Posterior cingulate gyrus (tissue), 11 donors: ENCODE measurements at regions not wholly inside any gene's neighbourhood (a gene's known extent, or its start where the extent isn't known, plus 50 kb on each side); places are given as distances from the start of the nearest gene placed in this dataset.
"Not testable (repeated sequence)": the region's sequence is repeated elsewhere in the genome, so short reads cannot be mapped to it uniquely, and the experiment has no call there.

ENCODE experiments used
- DNase-seq, 10 donors: peaks; one replicate each; pipeline versions ENCODE4 v3.0.0 to v3.0.0-alpha.2; 2020 to 2021; ENCODE audit warnings: mixed read lengths in 3 of 10
- intact Hi-C: fragments of 100-400 bp; cut with DNase I; formaldehyde crosslinking; loops from one replicate; pipeline ENCODE4 v1.15.1; 2023

DNA sequence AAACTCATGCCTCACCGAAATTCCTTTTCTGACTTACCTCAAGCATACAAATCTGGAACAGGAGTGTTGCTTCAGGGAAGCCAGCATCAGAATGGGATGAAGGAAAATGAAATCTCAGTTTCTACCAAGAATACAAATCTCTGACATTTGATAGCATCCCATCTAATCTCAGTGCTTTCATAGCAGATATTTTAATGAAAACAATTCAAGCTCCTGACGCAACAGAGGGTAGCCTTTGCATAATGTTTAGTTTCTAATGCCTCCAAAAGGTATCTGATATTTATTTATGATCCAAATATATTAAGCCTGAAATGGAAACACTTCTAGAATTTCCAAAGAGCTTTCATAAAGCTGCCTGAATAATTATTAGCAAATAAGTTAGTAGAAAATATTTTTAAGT lies 251.4 kb downstream of the DEPDC1B start:
- intact Hi-C loops: no loop called here
- DNase-seq: no peak

DNA sequence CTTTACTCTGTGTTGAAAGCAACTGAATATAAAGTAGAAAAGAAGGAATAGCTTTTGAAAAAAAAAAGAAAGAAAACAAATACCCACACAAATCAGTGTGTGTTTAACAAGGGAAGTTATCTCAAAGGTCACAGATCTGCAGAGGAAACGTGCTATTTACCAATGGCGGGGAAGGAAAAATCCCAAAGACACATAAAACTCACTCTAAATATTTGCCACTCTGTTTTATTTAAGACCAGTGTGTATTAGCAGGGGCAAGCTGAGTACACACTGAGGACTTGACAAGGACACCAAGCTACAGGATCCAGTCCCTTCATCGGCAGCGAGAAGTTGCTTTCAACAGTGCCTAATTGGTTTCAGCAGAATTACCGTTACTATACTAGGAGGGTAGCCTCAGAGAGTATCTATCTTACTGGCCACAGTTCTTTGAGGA lies 252.5 kb downstream of the DEPDC1B start:
- intact Hi-C loops: no loop called here
- DNase-seq: no peak

DNA sequence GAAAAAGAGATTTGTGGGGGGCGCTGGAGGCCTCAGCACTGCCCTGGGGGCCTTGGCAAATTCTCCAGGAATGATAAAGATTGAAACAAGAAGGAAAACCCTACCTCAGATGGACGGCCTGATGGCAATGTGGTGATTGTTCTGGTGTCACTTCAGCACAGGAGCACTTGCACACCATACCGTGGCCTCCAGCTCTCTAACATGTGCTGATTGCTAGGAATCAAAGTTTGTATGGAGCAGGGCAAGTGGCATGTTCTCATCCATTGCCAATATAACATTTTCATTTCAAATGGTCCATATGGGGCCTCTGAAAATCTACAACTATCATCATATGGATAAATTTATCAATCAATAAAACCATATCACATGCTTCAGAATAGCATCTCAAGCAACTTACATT lies 253.0 kb downstream of the DEPDC1B start:
- no peak for DNase-seq
- intact Hi-C loops: no loop called here

DNA sequence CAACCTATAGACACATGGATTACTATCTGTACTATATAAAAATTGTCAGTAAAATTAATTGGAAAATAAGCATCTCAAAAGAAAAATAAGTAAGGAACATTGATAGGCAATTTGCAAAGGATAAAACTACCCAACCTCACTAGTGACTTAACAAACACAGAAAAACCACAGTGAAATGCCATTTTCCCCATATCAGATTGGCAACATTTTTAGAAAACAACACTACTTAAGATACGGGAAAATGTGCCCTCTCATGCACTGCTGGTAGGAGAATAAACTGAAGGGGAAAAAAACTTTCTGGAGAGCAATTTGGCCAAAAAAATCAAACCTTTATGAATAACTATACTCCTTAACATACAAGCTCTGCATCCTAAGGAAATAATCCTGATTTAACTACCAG lies 254.0 kb downstream of the DEPDC1B start:
- intact Hi-C loops: no loop called here
- no peak for DNase-seq

DNA sequence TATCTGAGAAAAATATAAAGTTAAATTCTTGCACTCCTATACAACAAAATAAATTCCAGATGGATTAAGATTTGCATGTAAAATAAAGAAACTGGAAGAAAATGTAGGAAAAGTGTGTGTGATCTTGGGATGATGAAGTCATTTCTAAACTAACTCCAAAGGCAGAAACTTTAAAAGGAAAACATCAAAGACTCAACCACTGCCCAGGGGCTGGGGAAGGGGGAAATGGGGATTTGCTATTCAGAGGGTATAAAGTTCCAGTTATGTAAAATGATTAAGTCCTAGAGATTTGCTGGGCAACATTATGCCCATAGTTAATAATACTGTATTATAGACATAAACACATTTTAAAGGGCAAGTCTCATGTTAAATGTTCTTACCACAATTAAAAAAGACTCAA lies 254.5 kb downstream of the DEPDC1B start:
- DNase-seq: no peak
- intact Hi-C loops: no loop called here

DNA sequence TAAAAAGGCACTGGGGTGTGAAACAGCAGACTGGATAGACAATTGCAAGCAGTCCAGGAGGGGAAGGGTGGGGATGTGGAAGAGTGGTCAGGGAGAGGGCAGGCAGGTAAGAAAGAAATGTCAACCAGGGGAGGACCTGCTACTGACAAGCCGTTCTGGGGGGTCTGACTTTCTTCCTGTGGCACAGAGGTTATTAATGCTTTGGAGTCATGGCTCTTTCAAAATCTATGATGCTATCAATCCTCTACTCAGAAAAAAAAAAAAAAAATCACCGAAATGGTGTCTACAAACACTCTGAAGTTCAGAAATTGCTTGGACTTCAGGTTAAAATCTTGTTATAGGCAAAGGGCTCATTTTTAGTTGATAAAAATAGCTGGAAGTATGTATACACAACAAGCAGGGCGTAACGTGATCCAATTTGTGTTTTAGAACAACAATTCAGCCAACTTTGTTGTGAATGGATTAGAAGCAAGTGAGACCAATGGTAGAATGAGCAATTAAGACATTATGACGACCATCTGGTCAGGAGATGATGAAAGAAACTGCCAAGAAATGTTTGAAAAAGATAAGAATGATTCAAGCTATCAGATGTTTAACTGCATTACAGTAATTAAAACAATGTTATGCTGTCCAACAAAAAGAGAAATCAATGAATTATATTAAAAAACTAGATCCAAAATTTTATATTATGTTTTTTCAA lies 255.2 kb downstream of the DEPDC1B start:
- no peak for DNase-seq
- intact Hi-C loops: no loop called here

DNA sequence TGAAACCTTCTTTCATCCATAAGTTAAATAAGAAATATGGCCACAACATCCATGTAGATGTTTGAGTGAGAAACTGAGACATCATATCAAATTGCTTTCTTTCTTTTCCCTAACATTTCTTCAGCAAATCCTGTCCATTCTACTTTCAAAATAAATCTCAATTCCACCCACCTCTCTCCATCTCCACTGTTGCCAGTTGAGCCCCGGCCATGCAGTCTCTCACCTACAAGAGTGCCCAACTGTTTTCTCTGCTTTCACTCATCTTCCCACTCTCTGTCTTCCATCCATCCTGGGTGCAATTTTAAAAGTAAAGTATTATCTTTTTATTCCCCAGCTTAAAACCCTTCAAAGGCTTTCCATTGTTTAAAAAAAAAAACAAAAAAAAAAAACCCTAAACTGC lies 260.4 kb downstream of the DEPDC1B start:
- intact Hi-C loops: no loop called here
- peak in 5 of 10 donors; percentile 9 to 82 (median 41) for DNase-seq

DNA sequence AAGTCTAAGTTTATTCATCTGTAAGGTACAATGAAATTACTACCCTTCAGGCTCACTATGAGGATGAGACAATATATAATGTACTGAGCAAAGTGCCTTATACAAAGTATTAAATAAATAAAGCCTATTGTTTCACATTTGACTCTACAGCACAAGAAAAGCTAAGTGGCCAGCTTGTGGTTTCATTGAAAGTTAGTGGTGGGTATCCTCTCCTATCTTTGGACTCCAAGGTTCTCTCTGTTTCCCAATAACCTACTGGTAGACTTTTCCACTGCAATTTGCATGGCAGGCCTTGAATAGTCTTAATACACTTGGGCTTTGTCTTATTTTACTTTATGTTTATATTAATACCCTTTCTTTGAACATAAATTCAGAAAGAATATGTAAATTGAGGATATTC lies 262.7 kb downstream of the DEPDC1B start:
- intact Hi-C loops: no loop called here
- no peak for DNase-seq

DNA sequence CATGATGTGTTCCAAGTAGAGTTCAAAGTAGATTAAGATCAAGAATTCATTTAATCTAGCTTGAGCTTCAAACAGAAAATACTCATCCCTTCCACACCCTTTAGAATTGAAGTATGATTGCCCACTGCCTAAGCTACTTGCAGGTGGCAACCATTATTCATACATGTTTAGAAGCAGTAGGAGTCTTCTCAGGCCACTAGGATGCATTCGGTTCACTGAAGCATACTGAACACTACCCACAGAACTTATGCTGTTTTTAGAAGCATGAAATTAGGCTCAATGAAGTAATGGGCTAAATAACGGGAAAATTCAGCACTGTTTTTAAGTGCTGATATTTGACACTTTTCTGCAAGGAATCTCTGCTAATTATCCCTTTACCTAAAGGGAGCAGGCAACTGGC lies 263.4 kb downstream of the DEPDC1B start:
- intact Hi-C loops: no loop called here
- DNase-seq: no peak

DNA sequence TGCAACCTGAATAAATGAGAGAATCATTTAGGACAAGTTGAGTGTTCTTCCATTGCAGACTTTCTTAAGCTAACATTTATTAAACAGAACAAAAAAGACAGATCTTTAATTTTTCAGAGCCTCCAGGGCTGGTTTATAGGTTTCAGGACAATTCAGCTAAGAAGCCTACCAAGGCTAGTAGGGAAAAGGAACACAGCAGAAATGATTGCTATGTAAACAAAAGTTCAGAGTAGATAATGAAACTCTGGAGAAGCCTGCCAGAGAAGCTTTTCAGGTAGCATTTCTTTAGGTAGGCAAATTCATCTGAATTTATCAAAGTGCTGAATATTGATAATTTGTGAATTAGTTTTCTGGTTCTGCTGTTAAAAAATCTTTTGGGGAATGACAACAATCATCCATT lies 264.2 kb downstream of the DEPDC1B start:
- intact Hi-C loops: no loop called here
- no peak for DNase-seq

DNA sequence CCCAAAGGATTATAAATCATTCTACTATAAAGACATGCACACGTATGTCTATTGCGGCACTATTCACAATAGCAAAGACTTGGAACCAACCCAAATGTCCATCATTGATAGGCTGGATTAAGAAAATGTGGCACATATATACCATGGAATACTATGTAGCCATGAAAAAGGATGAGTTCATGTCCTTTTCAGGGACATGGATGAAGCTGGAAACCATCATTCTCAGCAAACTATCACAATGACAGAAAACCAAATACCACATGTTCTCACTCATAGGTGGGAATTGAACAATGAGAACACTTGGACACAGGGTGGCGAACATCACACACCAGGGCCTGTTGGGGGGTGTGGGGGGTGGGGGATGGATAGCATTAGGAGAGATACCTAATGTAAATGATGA lies 273.8 kb downstream of the DEPDC1B start:
- DNase-seq, intact Hi-C loops: not testable (repeated sequence)

DNA sequence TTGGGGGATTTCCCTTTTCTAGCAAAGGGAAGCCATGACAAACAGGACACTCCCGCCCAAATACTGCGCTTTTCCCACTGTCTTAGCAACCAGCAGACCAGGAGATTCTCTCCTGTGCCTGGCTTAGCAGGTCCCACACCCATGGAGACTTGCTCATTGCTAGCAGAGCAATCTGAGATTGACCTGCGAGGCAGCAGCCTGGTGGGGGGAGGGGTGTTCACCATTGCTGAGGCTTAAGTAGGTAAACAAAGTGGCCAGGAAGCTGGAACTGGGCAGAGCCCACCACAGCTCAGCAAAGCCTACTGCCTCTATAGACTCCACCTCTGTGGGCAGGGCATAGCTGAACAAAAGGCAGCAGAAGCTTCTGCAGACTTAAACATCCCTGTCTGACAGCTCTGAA lies 279.2 kb downstream of the DEPDC1B start:
- intact Hi-C loops, DNase-seq: not testable (repeated sequence)

DNA sequence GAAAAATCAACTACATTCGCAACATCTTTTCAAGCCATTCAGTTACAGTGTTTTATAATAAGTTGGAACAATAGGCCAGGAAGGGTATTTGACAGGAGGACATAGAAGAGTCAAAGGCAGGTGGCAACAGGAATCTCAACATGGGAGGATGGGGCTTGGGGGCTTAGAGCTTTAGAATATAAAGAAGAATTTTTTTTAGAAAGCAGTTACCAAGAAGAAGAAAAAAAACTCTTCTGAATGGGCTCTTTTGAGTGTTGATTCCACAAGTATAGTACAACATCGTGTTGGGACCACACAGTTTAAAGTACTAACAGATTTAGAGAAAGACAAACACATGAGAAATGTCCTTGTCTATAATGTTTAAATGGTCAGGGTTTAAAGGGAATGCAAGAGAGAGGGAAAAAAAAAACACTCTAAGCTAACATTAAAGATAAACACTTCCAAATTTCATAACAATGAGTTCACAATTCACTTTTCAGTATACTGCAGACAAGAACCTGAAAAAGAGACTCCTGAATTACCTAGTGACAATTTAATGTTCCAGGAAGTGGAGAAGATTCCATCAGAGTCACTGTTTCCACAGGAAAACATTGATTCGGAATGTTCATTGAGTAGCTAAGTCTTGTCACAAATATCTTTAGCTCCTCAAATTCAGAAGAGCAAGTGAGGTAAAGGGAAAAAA lies 282.3 kb downstream of the DEPDC1B start:
- DNase-seq: no peak
- intact Hi-C loops: no loop called here

DNA sequence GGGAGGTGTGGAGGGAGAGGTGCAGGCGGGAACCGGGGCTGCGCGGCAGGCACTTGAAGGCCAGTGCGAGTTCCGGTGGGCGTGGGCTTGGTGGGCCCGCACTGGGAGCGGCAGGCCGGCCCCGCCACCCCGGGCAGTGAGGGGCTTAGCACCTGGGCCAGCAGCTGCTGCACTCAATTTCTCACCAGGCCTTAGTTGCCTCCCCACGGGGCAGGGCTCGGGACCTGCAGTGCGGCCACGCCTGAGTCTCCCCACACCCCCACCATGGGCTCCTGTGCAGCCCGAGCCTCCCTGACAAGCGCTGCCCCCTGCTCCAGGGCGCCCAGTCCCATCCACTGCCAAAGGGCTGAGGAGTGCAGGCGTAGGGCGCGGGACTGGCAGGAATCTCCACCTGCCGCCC lies 284.5 kb downstream of the DEPDC1B start:
- intact Hi-C loops: no loop called here
- DNase-seq: peak in 2 of 10 donors; percentile 76 to 77

DNA sequence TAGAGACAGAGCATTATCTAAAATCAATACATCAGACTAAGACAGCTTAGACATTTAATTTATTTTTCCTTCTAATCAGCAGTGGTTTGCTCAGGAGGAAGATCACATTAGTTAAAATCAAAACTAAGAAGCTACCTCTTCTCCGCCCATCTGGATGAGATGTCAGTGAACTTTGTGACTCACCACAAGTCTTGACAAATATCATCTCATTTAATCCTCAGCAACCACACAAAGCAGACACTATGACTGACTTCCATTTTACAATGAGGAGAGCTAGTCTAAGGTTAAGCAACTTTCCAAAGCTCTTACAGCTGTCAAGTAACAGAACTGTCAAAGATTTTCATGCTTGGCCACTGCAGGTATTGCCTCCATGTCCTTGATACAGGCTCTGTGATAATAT lies 289.5 kb downstream of the DEPDC1B start:
- intact Hi-C loops: no loop called here
- DNase-seq: no peak

DNA sequence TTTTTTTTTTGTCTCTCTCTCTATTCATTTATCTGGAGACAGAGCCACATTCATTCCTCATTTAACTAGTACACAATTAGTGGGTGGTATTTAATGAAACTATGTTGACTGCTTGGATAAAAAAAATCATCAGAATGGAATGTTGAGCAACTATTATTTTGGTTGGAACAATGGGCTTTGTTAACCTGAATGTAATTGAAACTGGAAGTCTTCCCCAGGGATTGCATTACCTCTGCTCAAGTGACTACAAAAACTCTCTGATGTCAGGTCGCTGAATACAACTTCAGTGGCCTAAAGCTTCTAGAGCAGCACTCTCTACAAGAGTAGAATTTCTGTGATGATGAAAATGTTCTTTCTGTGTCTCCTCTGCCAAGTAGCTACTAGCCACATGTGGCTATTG lies 295.8 kb downstream of the DEPDC1B start:
- DNase-seq: no peak
- intact Hi-C loops: no loop called here

DNA sequence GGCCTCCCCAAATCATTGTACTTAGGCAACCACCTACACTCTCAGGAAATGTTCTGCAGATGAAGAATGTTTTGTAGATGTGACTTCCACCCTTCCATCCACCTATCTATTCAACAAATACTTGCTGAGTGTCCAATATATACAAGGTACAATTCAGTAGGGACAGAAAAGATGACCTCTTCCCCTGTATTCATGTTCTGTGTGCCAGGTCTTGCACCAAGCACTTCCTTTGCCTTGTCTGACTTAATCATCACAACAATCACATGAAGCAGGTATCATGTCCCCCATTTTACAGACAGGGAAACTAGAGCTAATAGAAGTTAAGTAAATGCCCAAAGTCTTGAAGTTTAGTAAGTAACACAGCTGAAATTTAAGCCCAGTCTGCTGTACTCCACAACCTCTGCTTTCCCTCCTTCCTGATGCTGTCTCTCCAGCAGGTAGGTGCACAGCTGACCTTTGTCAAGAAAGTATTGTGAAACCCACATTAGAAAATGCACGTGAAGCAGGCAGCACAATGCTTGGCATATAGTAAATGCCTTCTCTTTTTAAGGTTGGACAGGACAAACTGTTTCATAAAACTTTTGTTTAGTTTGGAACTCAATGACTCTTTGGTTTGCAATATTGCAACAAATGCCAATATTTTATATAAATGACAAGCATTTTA lies 296.5 kb downstream of the DEPDC1B start:
- DNase-seq: no peak
- intact Hi-C loops: no loop called here

DNA sequence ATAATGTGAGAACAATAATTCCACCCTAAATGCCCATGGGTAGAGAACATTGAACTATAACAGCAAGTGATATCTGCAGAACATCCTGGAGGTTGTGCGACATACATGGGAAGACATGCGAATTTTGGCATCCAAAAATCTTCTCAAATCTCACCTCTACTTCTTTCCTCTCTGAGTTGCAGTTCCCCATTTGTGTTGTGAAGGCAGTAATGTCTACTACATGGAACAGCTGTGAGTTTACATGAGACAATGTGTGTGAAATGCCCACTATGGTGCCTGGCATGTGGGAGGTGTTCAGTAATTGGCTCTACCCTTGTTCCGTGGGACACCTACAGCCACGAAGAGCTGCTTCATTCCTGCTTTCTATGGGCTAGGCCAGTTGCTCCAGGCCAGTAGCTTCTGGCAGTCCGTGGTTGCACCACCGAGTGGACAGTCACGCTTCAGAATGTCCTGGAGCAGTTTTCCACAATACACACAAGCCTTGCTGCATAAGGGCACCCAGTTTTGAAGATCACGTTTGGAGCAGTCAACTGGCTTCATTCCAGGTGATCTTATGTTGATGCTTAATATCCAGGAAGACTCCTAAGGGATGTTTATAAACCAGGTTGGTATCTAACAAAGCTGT lies 297.7 kb downstream of the DEPDC1B start:
- intact Hi-C loops: no loop called here
- no peak for DNase-seq

DNA sequence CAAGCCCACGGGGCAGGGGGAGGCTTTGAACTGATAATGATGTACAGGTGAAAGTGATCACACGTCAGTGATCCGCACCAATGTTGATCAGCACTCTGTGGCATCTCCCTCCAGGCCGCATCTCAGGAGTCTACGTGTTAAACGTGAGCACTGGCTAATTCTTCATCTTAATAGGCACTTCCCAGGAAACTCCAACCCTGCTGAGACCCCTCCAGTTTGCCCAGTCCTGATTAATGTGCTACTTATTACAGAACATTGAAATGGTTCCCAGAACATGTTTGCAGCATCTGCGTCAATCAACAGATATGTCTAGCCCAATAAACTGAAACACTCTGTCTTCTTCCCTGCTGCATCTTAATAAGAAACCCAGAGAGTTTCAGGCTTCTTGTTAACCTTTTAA lies 298.4 kb downstream of the DEPDC1B start:
- intact Hi-C loops: no loop called here
- DNase-seq: no peak

DNA sequence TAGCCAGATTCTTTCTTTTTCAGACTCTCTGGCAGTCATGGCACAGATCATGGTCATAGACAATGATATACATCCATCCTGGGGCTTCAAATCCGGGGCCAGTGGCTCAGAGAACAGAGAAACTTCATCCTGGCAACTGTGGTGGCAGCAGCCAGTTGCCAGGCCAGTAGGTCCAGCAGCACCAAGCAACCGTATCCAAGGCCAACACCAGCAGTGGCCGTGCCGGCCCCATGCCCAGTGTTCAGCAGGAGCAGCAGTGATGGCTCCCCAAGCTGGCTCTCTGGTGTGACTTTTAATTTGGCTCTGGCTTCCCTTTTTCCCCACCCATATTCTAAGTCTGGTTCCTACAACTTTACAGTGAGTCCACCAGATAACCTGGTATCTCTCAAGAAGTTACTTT lies 300.5 kb downstream of the DEPDC1B start:
- intact Hi-C loops: no loop called here
- peak in 3 of 10 donors; percentile 18 to 82 (median 28) for DNase-seq

DNA sequence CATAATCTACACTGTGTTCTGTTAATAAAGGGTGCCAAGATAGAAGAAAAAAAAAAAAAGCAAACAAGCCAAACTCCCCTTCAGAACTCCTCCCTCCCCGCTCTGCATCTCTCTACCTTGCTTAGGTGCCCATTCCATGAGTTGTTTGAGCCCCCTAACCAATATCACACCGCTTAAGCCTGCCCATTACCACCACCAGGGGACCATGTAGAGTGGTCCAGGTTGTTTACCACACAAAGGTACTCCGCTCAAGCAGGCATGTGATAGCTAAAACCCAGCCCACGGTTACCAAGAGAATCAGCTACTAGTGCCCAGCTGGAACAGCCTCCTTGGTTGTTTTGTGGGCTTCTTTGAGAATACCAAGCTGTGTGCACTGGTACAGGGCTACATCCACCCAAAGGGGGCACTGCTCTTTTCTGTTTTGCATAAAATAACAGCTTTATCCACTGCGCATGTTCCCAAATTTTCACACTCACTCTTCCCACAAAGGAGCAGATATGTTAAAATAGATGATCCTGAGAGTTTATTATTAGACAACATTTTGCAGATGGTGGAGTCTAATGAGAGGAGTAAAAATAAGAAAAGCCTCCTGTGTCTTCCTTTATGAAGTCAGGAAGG lies 304.1 kb downstream of the DEPDC1B start:
- DNase-seq: no peak
- intact Hi-C loops: no loop called here
